ENCODE measurements at regions not wholly inside any gene's neighbourhood (a gene's known extent, or its start where the extent isn't known, plus 50 kb on each side); places are given as distances from the start of the nearest gene placed in this dataset.

DNA sequence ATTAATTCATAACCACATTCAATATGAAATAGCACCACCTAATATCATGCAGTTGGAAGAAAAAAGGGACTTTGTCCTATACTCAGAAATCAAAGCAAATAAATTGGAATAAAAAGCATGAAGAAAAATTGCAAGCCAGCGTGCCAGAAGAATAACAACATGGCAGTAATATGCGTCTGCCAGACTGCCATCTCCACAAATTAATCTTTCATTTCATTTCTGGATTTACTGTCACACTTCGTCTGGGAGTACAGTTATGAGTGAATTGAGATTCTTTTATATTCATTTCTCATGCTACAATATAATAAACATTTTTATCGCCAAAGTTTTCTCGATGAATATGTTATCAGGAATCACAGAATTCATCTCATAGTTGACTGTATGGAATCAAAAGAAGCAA, 1327.7 kb upstream of the SEL1L start:
- Histone ChIP-seq H3K9me3 (ENCODE audit: control insufficient read depth in 2 of 3, insufficient read depth in 1 of 3, low read length in 3 of 3) (peaks cover 0 to 4% (median 2%) of the 10 kb centered on the region in 3 donors), H3K4me1 (ENCODE audit: control insufficient read depth in 2 of 3, insufficient read depth in 2 of 3, low read depth in 1 of 3, low read length in 3 of 3) (no peaks in the 10 kb centered on the region), H3K27me3 (ENCODE audit: control insufficient read depth, insufficient read depth, low read length) (no peaks in the 10 kb centered on the region), H3K4me3 (ENCODE audit: low read length in 3 of 3) (no peak overlapping the region), H3K9ac (ENCODE audit: low read length in 3 of 3) (no peak overlapping the region), H3K36me3 (ENCODE audit: control insufficient read depth in 2 of 3, insufficient read depth in 3 of 3, low read length in 3 of 3) (no peaks in the 10 kb centered on the region), H3K27ac (ENCODE audit: low read depth in 2 of 2, low read length in 2 of 2) (no peak overlapping the region)
- FAIRE-seq (no peak), DNase-seq (no peak)
- TF ChIP-seq, protein P1, sequence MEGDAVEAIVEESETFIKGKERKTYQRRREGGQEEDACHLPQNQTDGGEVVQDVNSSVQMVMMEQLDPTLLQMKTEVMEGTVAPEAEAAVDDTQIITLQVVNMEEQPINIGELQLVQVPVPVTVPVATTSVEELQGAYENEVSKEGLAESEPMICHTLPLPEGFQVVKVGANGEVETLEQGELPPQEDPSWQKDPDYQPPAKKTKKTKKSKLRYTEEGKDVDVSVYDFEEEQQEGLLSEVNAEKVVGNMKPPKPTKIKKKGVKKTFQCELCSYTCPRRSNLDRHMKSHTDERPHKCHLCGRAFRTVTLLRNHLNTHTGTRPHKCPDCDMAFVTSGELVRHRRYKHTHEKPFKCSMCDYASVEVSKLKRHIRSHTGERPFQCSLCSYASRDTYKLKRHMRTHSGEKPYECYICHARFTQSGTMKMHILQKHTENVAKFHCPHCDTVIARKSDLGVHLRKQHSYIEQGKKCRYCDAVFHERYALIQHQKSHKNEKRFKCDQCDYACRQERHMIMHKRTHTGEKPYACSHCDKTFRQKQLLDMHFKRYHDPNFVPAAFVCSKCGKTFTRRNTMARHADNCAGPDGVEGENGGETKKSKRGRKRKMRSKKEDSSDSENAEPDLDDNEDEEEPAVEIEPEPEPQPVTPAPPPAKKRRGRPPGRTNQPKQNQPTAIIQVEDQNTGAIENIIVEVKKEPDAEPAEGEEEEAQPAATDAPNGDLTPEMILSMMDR (IDR thresholded peaks at IDR 0.05; ENCODE audit: borderline replicate concordance, extremely low read depth, insufficient read depth): no peak
- intact Hi-C loops (cut with DNase I): no loop called here

DNA sequence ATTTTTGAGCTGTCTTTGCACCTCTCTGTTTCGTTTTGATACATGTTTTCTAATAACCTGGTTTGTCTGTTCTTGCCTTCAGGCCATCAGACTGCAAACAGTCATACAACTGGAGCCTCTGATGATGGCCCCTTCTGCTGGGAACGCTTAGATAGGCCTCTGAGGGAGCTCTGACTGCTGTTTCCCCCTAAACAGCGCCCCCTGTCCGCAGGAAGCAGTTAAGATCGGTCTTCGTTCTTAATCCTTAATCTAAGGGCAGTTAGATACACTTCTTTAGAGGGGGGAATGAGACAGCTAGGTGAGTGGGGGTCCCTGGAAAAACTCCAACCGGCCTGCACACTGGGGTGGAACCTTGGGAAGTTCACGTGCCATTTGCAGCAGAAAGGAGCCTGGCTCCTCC, 1338.8 kb upstream of the SEL1L start:
- H3K9me3 ChIP-seq (ENCODE audit: control insufficient read depth in 2 of 3, insufficient read depth in 1 of 3, low read length in 3 of 3): no peaks in the 10 kb centered on the region
- TF ChIP-seq, protein P1 (IDR thresholded peaks at IDR 0.05; ENCODE audit: borderline replicate concordance, extremely low read depth, insufficient read depth): peak; percentile 6
- DNase-seq (no peak), FAIRE-seq (no peak)
- no peaks in the 10 kb centered on the region for H3K36me3 ChIP-seq (ENCODE audit: control insufficient read depth in 2 of 3, insufficient read depth in 3 of 3, low read length in 3 of 3)
- no peaks in the 10 kb centered on the region for H3K4me1 ChIP-seq (ENCODE audit: control insufficient read depth in 2 of 3, insufficient read depth in 2 of 3, low read depth in 1 of 3, low read length in 3 of 3)
- H3K4me3 ChIP-seq (ENCODE audit: low read length in 3 of 3): no peak overlapping the region
- intact Hi-C loops (cut with DNase I): no loop called here
- H3K27ac ChIP-seq (ENCODE audit: low read depth in 2 of 2, low read length in 2 of 2): no peak overlapping the region
- no peak overlapping the region for H3K9ac ChIP-seq (ENCODE audit: low read length in 3 of 3)
- H3K27me3 ChIP-seq (ENCODE audit: control insufficient read depth, insufficient read depth, low read length): no peaks in the 10 kb centered on the region

DNA sequence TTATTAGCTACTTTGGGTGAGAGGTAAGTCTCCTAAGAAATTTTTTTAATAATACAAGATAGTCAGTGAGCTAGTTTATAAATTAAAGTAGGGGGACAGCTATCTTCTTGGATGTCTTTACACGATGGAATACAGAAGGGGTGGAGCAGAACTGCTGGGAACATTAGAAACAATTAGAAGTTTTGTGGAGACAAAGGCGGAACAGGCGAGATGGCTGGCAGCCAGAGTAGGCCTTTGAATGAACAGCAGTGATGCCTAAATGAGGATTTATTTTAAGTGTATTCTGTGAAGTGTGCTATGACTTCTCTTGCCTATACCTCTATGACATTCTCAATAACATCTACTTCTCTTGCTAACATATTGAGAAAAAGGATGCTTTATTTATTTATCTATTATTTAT, 1345.3 kb upstream of the SEL1L start:
- intact Hi-C loops (cut with DNase I): no loop called here
- no peaks in the 10 kb centered on the region for H3K36me3 ChIP-seq (ENCODE audit: control insufficient read depth in 2 of 3, insufficient read depth in 3 of 3, low read length in 3 of 3)
- H3K9ac ChIP-seq (ENCODE audit: low read length in 3 of 3): no peak overlapping the region
- H3K9me3 ChIP-seq (ENCODE audit: control insufficient read depth in 2 of 3, insufficient read depth in 1 of 3, low read length in 3 of 3): no peaks in the 10 kb centered on the region
- TF ChIP-seq, protein P1 (IDR thresholded peaks at IDR 0.05; ENCODE audit: borderline replicate concordance, extremely low read depth, insufficient read depth): no peak
- no peak overlapping the region for H3K4me3 ChIP-seq (ENCODE audit: low read length in 3 of 3)
- H3K4me1 ChIP-seq (ENCODE audit: control insufficient read depth in 2 of 3, insufficient read depth in 2 of 3, low read depth in 1 of 3, low read length in 3 of 3): no peaks in the 10 kb centered on the region
- no peak overlapping the region for H3K27ac ChIP-seq (ENCODE audit: low read depth in 2 of 2, low read length in 2 of 2)
- no peaks in the 10 kb centered on the region for H3K27me3 ChIP-seq (ENCODE audit: control insufficient read depth, insufficient read depth, low read length)
- no peak for DNase-seq
- no peak for FAIRE-seq

DNA sequence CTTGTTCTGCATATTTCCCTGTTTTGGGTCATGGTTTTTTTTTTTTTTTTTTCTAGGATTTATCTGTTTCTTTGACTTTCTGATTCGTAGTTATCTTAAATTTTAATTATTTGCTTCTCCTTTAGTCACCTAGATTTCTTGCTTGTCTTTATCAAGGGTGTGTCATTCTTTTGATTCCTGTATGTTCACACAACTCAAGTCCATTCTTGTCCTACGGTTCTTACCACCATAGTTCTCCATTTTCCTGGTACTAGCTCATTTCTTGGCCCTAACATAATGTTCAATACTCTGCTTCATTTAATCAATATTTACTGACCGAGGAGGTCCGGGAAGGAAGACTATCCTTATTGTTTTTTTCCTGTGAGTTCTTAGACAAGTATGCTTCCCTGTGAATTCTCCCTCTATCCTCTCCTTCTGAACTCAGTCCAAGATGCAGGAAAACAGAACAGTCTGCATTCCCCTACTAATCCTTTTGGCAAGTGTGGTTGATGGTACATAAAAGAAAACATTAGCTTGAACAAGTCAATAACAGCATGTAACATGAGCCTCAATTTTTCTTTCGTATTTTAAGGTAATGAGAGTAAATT, 1346.4 kb upstream of the SEL1L start:
- Histone ChIP-seq H3K9me3 (ENCODE audit: control insufficient read depth in 2 of 3, insufficient read depth in 1 of 3, low read length in 3 of 3) (no peaks in the 10 kb centered on the region), H3K9ac (ENCODE audit: low read length in 3 of 3) (no peak overlapping the region), H3K27ac (ENCODE audit: low read depth in 2 of 2, low read length in 2 of 2) (no peak overlapping the region), H3K27me3 (ENCODE audit: control insufficient read depth, insufficient read depth, low read length) (no peaks in the 10 kb centered on the region), H3K4me1 (ENCODE audit: control insufficient read depth in 2 of 3, insufficient read depth in 2 of 3, low read depth in 1 of 3, low read length in 3 of 3) (no peaks in the 10 kb centered on the region), H3K4me3 (ENCODE audit: low read length in 3 of 3) (no peak overlapping the region), H3K36me3 (ENCODE audit: control insufficient read depth in 2 of 3, insufficient read depth in 3 of 3, low read length in 3 of 3) (no peaks in the 10 kb centered on the region)
- DNase-seq: no peak
- intact Hi-C loops (cut with DNase I): no loop called here
- TF ChIP-seq, protein P1 (IDR thresholded peaks at IDR 0.05; ENCODE audit: borderline replicate concordance, extremely low read depth, insufficient read depth): no peak
- FAIRE-seq: no peak

Measured in kidney (tissue), 13 donors.